ENCODE measurements at regions not wholly inside any gene's neighbourhood (a gene's known extent, or its start where the extent isn't known, plus 50 kb on each side); places are given as distances from the start of the nearest gene placed in this dataset.
"Not testable (repeated sequence)": the region's sequence is repeated elsewhere in the genome, so short reads cannot be mapped to it uniquely, and the experiment has no call there.

GRCh38 chr1:66460776-66461175 is 73.2 kb upstream of the SGIP1 start:
- DNase-seq (no peak), ATAC-seq (no peak)

DNA sequence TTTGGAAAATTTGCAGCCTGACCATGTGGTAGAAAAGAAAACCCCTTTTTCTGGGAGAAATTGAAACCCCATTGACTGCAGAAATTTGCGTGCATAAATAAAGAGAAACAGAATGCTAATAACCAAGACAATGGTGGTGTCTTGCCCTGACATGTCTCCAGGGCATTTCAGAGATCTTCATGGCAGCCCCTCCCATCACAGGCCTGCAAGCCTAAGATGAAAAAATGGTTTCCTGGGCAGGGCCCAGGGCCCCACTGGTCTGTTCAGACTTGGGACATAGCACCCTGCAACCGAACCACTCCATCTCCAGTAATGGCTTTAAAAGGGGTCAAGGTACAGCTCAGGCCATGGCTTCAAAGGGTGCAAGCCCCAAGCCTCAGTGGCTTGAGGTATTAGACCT is 71.6 kb upstream of the SGIP1 start:
- ATAC-seq (no peak), DNase-seq (no peak)

- no peak for ATAC-seq
- DNase-seq = no peak
These were observed 69.6 kb upstream of the SGIP1 start for GRCh38 chr1:66464351-66464750.

- DNase-seq (no peak), ATAC-seq (no peak)
These were observed 69.2 kb upstream of the SGIP1 start for GRCh38 chr1:66464802-66465201.

- not testable (repeated sequence) for DNase-seq, ATAC-seq
These were observed 67.3 kb upstream of the SGIP1 start for GRCh38 chr1:66466695-66467094.

DNA sequence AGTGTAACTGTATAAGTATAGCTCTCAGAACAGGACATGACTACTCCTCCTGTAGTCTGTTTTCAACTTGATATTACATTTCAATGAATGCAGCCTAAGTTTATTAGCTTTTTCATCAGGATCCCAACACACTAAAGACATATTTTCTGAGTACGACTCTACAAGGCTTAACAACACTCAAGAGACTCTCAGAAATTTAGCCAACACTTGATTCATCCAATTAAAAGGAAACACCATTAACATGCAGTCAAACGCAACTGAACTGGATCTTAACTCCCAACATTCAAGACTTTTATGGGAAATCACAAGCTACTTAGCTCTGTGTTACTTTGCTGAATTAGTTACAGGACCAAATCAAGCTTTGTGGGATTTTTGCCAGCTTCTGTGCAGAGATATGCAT is 65.2 kb upstream of the SGIP1 start:
- DNase-seq (no peak), ATAC-seq (no peak)

- ATAC-seq (no peak), DNase-seq (no peak)
These were observed 58.0 kb upstream of the SGIP1 start for GRCh38 chr1:66475940-66476339.

DNA sequence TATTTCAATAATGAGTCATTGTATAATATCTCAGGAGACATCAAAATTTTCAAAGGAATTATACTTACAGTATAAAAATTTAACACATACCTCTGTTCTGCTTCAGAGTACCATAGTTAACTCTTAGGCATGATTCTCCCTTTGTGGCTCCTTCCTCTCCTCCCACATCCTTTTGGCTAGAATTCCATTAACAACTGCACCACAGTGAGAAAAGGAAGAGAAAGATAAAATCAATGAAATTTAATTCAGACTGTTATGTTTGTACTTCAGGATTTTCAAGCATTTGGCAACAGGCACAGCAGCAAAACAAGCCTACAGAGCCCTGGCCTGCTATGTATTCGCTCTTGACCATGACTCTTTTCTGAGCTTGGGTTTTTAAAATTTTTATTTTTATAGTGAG is 57.2 kb upstream of the SGIP1 start:
- DNase-seq (no peak), ATAC-seq (no peak)

DNA sequence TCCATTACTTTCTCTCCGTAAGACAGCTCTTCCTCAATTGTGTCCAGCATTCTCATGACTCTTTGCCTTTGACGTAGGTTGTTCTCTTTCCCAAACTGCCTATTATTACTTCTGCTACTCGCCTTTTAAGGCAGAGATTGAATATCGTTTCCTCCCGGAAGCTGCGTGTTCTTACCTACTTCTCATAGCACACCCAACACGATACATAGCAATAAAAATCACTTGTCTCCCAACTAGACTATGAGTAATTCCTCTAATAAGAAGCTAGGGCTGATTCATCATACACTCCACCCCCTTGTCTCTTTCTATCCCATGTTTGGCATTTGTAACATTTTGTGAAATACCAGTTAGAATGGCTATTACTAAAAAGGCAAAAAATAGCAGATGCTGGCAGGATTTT is 55.8 kb upstream of the SGIP1 start:
- no peak for DNase-seq
- ATAC-seq = no peak

DNA sequence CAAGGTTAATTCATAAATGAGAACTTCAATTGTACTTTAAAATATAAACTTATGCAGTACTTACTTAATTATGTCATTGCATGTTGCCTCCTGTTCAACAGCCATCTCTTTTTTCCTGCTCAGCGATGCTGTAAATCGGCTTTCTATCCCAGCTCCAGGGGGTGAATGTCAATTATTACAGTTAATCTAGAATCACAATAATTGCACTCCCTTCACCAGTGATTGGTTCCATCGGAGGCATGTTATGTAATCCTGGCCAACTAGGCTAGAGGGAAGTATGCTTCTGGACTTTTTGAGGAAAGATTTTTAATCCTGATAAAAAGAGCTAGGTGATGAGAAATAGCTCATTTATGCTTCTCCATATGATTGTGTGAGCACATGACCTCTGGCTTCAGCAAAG is 53.8 kb upstream of the SGIP1 start:
- ATAC-seq (no peak), DNase-seq (no peak)

DNA sequence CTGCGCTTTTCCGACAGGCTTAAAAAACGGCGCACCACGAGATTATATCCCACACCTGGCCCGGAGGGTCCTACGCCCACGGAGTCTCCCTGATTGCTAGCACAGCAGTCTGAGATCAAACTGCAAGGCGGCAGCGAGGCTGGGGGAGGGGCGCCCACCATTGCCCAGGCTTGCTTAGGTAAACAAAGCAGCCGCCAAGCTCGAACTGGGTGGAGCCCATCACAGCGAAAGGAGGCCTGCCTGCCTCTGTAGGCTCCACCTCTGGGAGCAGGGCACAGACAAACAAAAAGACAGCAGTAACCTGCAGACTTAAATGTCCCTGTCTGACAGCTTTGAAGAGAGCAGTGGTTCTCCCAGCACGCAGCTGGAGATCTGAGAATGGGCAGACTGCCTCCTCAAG is 52.7 kb upstream of the SGIP1 start:
- not testable (repeated sequence) for DNase-seq, ATAC-seq

Data from stimulated activated naive CD8-positive, alpha-beta T cell treated with anti-CD3 and anti-CD28 coated beads, Interleukin-15, Interleukin-2, amounts not matched to agents 100 U/mL and 50 U/mL, for 24 hours (primary cell).